ENCODE measurements at regions not wholly inside any gene's neighbourhood (a gene's known extent, or its start where the extent isn't known, plus 50 kb on each side); places are given as distances from the start of the nearest gene placed in this dataset.

DNA sequence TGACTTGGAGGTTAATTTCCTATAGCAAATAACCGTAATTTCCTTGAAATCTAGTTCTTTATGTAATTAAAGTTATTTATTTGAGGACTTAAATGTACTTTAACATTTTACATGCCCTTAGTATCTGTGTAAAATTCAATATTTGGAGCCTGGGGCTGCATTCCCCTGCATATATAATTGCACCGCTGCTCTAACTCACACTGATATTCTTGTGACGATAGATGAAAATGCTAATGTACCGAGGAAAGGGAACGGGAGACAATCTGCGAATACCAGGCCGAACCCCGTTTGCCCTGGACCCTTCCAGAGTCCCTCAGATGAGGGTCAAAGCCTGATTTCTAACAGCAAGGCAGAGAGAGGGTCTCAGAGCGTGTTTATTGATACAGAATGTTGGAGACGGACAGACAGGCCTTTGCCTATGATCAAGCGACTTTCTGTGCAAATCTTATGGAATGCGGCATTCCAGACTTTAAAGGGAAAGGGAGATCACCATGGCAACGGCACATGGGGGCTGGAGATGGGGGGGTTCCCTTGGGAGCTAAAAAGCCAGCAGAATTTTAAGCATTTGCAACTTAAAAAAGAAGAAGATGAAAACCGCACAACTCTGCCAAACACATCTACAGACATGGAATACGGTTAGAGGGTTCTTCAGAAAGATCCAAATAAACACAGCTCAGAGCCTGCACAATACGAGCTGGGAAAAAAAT lies 57.6 kb upstream of the TWIST2 start:
- H3K4me3 ChIP-seq (ENCODE audit: low read depth in 2 of 2, low read length in 2 of 2): no peak overlapping the region
- H3K4me1 ChIP-seq (ENCODE audit: control insufficient read depth, insufficient read depth, low read length): peaks cover 4% of the 10 kb centered on the region; the same call in 1 of the 2 replicates
- BruUV-seq (replicated peaks): no TSS peak
- TF ChIP-seq SIN3A (IDR thresholded peaks at IDR 0.05; ENCODE audit: borderline replicate concordance, insufficient read depth, low read depth, low read length) (no peak), TCF7L2 (IDR thresholded peaks at IDR 0.05; ENCODE audit: low read depth, low read length) (no peak), POLR2AphosphoS5 (IDR thresholded peaks at IDR 0.05; ENCODE audit: low read depth, low read length) (no peak)
- TF ChIP-seq, protein P1, sequence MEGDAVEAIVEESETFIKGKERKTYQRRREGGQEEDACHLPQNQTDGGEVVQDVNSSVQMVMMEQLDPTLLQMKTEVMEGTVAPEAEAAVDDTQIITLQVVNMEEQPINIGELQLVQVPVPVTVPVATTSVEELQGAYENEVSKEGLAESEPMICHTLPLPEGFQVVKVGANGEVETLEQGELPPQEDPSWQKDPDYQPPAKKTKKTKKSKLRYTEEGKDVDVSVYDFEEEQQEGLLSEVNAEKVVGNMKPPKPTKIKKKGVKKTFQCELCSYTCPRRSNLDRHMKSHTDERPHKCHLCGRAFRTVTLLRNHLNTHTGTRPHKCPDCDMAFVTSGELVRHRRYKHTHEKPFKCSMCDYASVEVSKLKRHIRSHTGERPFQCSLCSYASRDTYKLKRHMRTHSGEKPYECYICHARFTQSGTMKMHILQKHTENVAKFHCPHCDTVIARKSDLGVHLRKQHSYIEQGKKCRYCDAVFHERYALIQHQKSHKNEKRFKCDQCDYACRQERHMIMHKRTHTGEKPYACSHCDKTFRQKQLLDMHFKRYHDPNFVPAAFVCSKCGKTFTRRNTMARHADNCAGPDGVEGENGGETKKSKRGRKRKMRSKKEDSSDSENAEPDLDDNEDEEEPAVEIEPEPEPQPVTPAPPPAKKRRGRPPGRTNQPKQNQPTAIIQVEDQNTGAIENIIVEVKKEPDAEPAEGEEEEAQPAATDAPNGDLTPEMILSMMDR (IDR thresholded peaks at IDR 0.05): no peak
- TF ChIP-seq, protein P2, sequence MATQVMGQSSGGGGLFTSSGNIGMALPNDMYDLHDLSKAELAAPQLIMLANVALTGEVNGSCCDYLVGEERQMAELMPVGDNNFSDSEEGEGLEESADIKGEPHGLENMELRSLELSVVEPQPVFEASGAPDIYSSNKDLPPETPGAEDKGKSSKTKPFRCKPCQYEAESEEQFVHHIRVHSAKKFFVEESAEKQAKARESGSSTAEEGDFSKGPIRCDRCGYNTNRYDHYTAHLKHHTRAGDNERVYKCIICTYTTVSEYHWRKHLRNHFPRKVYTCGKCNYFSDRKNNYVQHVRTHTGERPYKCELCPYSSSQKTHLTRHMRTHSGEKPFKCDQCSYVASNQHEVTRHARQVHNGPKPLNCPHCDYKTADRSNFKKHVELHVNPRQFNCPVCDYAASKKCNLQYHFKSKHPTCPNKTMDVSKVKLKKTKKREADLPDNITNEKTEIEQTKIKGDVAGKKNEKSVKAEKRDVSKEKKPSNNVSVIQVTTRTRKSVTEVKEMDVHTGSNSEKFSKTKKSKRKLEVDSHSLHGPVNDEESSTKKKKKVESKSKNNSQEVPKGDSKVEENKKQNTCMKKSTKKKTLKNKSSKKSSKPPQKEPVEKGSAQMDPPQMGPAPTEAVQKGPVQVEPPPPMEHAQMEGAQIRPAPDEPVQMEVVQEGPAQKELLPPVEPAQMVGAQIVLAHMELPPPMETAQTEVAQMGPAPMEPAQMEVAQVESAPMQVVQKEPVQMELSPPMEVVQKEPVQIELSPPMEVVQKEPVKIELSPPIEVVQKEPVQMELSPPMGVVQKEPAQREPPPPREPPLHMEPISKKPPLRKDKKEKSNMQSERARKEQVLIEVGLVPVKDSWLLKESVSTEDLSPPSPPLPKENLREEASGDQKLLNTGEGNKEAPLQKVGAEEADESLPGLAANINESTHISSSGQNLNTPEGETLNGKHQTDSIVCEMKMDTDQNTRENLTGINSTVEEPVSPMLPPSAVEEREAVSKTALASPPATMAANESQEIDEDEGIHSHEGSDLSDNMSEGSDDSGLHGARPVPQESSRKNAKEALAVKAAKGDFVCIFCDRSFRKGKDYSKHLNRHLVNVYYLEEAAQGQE (IDR thresholded peaks at IDR 0.05; ENCODE audit: insufficient read depth in 1 of 2, low read depth in 2 of 2, low read length in 1 of 2): no peak
- intact Hi-C loops (cut with micrococcal nuclease; ENCODE audit: unreplicated experiment): no loop called here
- H3K27me3 ChIP-seq (ENCODE audit: control insufficient read depth, insufficient read depth, low read length): no peaks in the 10 kb centered on the region
- no peaks in the 10 kb centered on the region for H3K9me3 ChIP-seq (ENCODE audit: control insufficient read depth, insufficient read depth, low read depth, low read length)
- H3K36me3 ChIP-seq (ENCODE audit: control insufficient read depth, insufficient read depth, low read length): no peaks in the 10 kb centered on the region
- ChIA-PET CTCF (no interaction called here), POLR2A (interaction anchor here (0.5 kb wide), 1 partner anchor 309 kb away, joined by 8 read pairs; no protein-coding TSS in a partner anchor)
- DNase-seq (ENCODE audit: low read depth, low spot score) (no peak), ATAC-seq (no peak)
- H3K27ac ChIP-seq (ENCODE audit: low read length): no peak overlapping the region
- in situ Hi-C loops (cut with HindIII; ENCODE audit: low pct_unique_long_range_greater_than_20kb, low sequenced_read_pairs): no loop called here

DNA sequence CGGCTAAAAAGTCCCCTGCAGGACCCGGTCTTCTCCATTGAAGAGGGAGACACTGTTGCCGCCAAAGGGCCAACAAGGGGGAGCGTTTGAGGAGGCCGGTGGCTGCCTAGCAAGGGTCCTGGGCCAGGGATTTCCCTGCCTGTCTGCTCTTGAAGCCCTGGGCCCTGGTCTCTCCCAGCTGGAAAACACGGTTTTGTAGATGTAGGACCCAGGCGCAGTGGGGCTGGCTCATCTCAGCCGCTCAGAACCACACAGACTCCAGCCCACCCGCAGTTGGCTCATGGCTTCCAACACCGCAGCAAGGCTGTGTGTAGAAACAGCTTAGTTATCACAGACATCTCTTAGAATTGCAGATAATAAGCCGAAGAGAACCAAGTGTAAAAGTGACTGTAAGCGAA lies 57.1 kb upstream of the TWIST2 start:
- peaks cover 4% of the 10 kb centered on the region; the same call in 1 of the 2 replicates for H3K4me1 ChIP-seq (ENCODE audit: control insufficient read depth, insufficient read depth, low read length)
- intact Hi-C loops (cut with micrococcal nuclease; ENCODE audit: unreplicated experiment) (no loop called here), in situ Hi-C loops (cut with HindIII; ENCODE audit: low pct_unique_long_range_greater_than_20kb, low sequenced_read_pairs) (no loop called here)
- TF ChIP-seq, protein P1 (IDR thresholded peaks at IDR 0.05): no peak
- TF ChIP-seq, protein P2 (IDR thresholded peaks at IDR 0.05; ENCODE audit: insufficient read depth in 1 of 2, low read depth in 2 of 2, low read length in 1 of 2): no peak
- TF ChIP-seq POLR2AphosphoS5 (IDR thresholded peaks at IDR 0.05; ENCODE audit: low read depth, low read length) (no peak), SIN3A (IDR thresholded peaks at IDR 0.05; ENCODE audit: borderline replicate concordance, insufficient read depth, low read depth, low read length) (no peak), TCF7L2 (IDR thresholded peaks at IDR 0.05; ENCODE audit: low read depth, low read length) (no peak)
- POLR2A ChIA-PET: interaction anchor here (0.5 kb wide), 1 partner anchor 310 kb away, joined by 8 read pairs; no protein-coding TSS in a partner anchor
- H3K36me3 ChIP-seq (ENCODE audit: control insufficient read depth, insufficient read depth, low read length): no peaks in the 10 kb centered on the region
- H3K27ac ChIP-seq (ENCODE audit: low read length): no peak overlapping the region
- H3K4me3 ChIP-seq (ENCODE audit: low read depth in 2 of 2, low read length in 2 of 2): no peak overlapping the region
- DNase-seq (ENCODE audit: low read depth, low spot score) (no peak), ATAC-seq (no peak)
- BruUV-seq (replicated peaks): no TSS peak
- CTCF ChIA-PET: no interaction called here
- H3K9me3 ChIP-seq (ENCODE audit: control insufficient read depth, insufficient read depth, low read depth, low read length): no peaks in the 10 kb centered on the region
- no peaks in the 10 kb centered on the region for H3K27me3 ChIP-seq (ENCODE audit: control insufficient read depth, insufficient read depth, low read length)
